HFFc6 (cell line): ENCODE measurements at regions not wholly inside any gene's neighbourhood (a gene's known extent, or its start where the extent isn't known, plus 50 kb on each side); places are given as distances from the start of the nearest gene placed in this dataset.

Experiments
- DNase-seq: peaks from one replicate; pipeline ENCODE4 v3.0.0-alpha.2; 2018
- H3K27ac Mint-ChIP-seq: 2 replicates; pipeline ENCODE4 v1.8.0; 2020; ENCODE audit warnings: mild to moderate bottlenecking, mixed read lengths
- H3K27me3 Mint-ChIP-seq: 2 replicates; pipeline ENCODE4 v1.8.0; 2021; ENCODE audit warnings: mild to moderate bottlenecking, moderate library complexity, mixed read lengths; ENCODE audit not compliant: insufficient read depth
- H3K36me3 Mint-ChIP-seq: 2 replicates; pipeline ENCODE4 v1.8.0; 2021; ENCODE audit warnings: low read depth, mixed read lengths
- H3K4me1 Mint-ChIP-seq: 2 replicates; pipeline ENCODE4 v1.8.0; 2020; ENCODE audit warnings: low read depth, mixed read lengths
- H3K4me3 Mint-ChIP-seq: 2 replicates; pipeline ENCODE4 v1.8.0; 2020; ENCODE audit warnings: mild to moderate bottlenecking, moderate library complexity, mixed read lengths
- H3K9me3 Mint-ChIP-seq: 2 replicates; pipeline ENCODE4 v1.8.0; 2020; ENCODE audit warnings: mild to moderate bottlenecking, mixed read lengths
- CTCF ChIP-seq: fragments of 200-600 bp; sonication (generic); IDR thresholded peaks from 2 replicates; pipeline ENCODE4 v1.5.0; 2021; ENCODE audit warnings: antibody characterized with exemption, mild to moderate bottlenecking

- DNase-seq: no peak
- no peak overlapping the region for H3K27ac Mint-ChIP-seq
- no peak overlapping the region for H3K4me3 Mint-ChIP-seq
- H3K9me3 Mint-ChIP-seq: peaks cover 54% of the 10 kb centered on the region
- no peaks in the 10 kb centered on the region; the same call in 1 of the 2 replicates for H3K36me3 Mint-ChIP-seq
- H3K4me1 Mint-ChIP-seq: no peaks in the 10 kb centered on the region
- TF ChIP-seq CTCF: no peak
- peaks cover 2% of the 10 kb centered on the region for H3K27me3 Mint-ChIP-seq
Measured at GRCh38 chr18:43515481-43515880, 238.2 kb upstream of the SYT4 start.

- no peak overlapping the region for H3K27ac Mint-ChIP-seq
- H3K4me3 Mint-ChIP-seq: no peak overlapping the region
Measured at GRCh38 chr18:43524260-43524659, 247.0 kb upstream of the SYT4 start.

GRCh38 chr18:43525169-43525568 lies 247.9 kb upstream of the SYT4 start:
- H3K27me3 Mint-ChIP-seq: no peaks in the 10 kb centered on the region
- DNase-seq: no peak
- no peaks in the 10 kb centered on the region for H3K4me1 Mint-ChIP-seq
- H3K9me3 Mint-ChIP-seq: peaks cover 14% of the 10 kb centered on the region
- TF ChIP-seq CTCF: no peak
- H3K36me3 Mint-ChIP-seq: no peaks in the 10 kb centered on the region
- H3K4me3 Mint-ChIP-seq: no peak overlapping the region
- no peak overlapping the region for H3K27ac Mint-ChIP-seq

More at GRCh38 chr18:43524260-43524659, 247.0 kb upstream of the SYT4 start:
- H3K9me3 Mint-ChIP-seq: peaks cover 10% of the 10 kb centered on the region; the same call in 1 of the 2 replicates
- no peaks in the 10 kb centered on the region for H3K36me3 Mint-ChIP-seq
- no peaks in the 10 kb centered on the region for H3K27me3 Mint-ChIP-seq
- TF ChIP-seq CTCF: no peak
- no peaks in the 10 kb centered on the region for H3K4me1 Mint-ChIP-seq
- no peak for DNase-seq

- no peaks in the 10 kb centered on the region for H3K4me1 Mint-ChIP-seq
- H3K9me3 Mint-ChIP-seq: peaks cover 14% of the 10 kb centered on the region
- no peaks in the 10 kb centered on the region for H3K36me3 Mint-ChIP-seq
- no peak overlapping the region for H3K27ac Mint-ChIP-seq
- TF ChIP-seq CTCF: no peak
- H3K27me3 Mint-ChIP-seq: no peaks in the 10 kb centered on the region
- H3K4me3 Mint-ChIP-seq: no peak overlapping the region
- DNase-seq: no peak
Measured at GRCh38 chr18:43526426-43527145, 249.3 kb upstream of the SYT4 start.

GRCh38 chr18:43531438-43531837 lies 254.1 kb upstream of the SYT4 start:
- Mint-ChIP-seq H3K27me3 (no peaks in the 10 kb centered on the region), H3K4me3 (no peak overlapping the region), H3K9me3 (peaks cover 21% of the 10 kb centered on the region), H3K36me3 (no peaks in the 10 kb centered on the region), H3K27ac (no peak overlapping the region), H3K4me1 (no peaks in the 10 kb centered on the region)
- no peak for DNase-seq
- no peak for TF ChIP-seq CTCF
